ENCODE measurements at regions not wholly inside any gene's neighbourhood (a gene's known extent, or its start where the extent isn't known, plus 50 kb on each side); places are given as distances from the start of the nearest gene placed in this dataset.

DNA sequence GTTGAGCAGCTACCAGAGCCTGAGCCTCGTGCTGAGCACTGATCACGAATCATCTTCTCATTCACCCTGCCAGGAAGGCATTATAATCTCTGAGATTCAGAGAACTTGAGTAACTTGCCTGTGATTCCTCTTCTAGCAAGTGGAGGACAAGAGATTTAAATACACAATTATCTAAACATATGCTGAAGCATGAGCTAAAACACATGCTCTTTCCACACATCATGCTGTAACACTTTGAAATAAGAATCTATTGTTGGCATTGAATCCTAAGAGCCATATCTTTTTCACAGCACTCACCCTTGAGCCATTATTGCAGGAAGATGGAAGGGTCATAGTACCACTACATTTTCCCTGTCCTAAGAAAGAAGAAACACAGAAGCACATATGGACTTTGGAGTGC lies 722.5 kb upstream of the API5 start:
- H3K4me1 ChIP-seq, result no peaks in the 10 kb centered on the region
- H3K4me3 ChIP-seq, result no peak overlapping the region
- TF ChIP-seq, protein P1, sequence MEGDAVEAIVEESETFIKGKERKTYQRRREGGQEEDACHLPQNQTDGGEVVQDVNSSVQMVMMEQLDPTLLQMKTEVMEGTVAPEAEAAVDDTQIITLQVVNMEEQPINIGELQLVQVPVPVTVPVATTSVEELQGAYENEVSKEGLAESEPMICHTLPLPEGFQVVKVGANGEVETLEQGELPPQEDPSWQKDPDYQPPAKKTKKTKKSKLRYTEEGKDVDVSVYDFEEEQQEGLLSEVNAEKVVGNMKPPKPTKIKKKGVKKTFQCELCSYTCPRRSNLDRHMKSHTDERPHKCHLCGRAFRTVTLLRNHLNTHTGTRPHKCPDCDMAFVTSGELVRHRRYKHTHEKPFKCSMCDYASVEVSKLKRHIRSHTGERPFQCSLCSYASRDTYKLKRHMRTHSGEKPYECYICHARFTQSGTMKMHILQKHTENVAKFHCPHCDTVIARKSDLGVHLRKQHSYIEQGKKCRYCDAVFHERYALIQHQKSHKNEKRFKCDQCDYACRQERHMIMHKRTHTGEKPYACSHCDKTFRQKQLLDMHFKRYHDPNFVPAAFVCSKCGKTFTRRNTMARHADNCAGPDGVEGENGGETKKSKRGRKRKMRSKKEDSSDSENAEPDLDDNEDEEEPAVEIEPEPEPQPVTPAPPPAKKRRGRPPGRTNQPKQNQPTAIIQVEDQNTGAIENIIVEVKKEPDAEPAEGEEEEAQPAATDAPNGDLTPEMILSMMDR (IDR thresholded peaks at IDR 0.05), result no peak
- no peak overlapping the region for H3K27ac ChIP-seq
- no peak for DNase-seq (ENCODE audit: low spot score)
- no peaks in the 10 kb centered on the region for H3K9me3 ChIP-seq
- no peaks in the 10 kb centered on the region for H3K27me3 ChIP-seq
- no peaks in the 10 kb centered on the region for H3K36me3 ChIP-seq

DNA sequence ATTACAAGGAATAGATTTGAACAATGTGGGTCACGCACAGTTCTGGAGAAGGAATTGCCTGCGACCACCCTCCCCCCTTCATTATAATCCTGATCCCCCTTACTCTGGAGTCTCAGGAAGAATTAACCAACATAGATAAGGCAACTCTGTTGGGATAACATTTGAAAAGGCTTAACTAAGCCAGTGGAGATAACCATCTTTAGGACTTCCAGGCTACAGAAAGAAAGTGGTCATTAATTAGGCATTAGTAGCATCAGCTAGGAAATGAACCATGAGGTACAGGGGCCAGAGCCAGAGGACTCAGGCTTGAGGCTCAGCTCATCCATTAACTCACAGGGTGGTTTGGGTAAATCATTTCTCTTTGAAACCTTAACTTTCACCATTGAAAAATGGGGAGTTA lies 720.0 kb upstream of the API5 start:
- no peaks in the 10 kb centered on the region for H3K4me1 ChIP-seq
- H3K36me3 ChIP-seq, result no peaks in the 10 kb centered on the region
- H3K4me3 ChIP-seq, result no peak overlapping the region
- DNase-seq (ENCODE audit: low spot score), result no peak
- TF ChIP-seq, protein P1 (IDR thresholded peaks at IDR 0.05), result no peak
- no peaks in the 10 kb centered on the region for H3K27me3 ChIP-seq
- no peaks in the 10 kb centered on the region for H3K9me3 ChIP-seq
- H3K27ac ChIP-seq, result no peak overlapping the region

DNA sequence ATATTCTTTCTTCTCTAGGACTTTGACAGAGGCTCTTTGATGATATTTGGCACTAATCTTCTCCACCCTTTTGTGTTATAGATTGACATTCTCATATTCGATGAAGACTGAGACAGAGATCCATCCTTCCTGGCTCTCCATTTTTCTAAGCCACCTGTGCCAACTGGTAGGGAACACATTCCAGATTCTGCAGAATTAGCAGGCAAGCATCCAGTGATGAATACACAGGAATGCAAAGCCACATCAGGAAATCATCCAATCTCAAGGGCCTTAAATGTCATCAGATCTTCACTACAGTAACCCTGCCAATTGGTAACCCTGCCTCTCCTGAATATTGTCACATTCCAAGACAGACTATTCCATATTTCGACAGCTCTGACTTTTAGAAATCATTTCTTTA lies 718.4 kb upstream of the API5 start:
- Histone ChIP-seq H3K36me3 (no peaks in the 10 kb centered on the region), H3K9me3 (no peaks in the 10 kb centered on the region), H3K4me1 (no peaks in the 10 kb centered on the region), H3K27ac (no peak overlapping the region), H3K27me3 (no peaks in the 10 kb centered on the region), H3K4me3 (no peak overlapping the region)
- TF ChIP-seq, protein P1 (IDR thresholded peaks at IDR 0.05), result no peak
- no peak for DNase-seq (ENCODE audit: low spot score)

DNA sequence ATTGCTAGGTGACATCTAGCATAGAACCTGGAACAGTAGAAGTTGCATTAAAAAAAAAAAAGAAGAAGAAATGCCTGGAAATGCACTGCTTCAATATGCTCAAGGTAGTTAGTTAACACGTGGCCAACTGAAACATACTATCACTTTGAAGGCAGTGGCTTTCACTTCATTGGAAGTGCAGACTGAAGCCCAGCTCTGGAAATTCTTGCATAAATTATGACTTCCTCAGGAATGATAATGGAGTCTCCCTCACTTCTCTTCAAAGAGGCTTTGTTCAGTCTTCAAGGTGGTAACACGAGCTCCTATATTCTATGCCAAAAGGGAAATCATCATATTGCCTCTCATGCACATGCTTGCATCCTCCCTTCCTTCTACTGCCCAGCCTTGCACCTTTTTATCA lies 715.9 kb upstream of the API5 start:
- H3K36me3 ChIP-seq, result no peaks in the 10 kb centered on the region
- no peak for DNase-seq (ENCODE audit: low spot score)
- no peaks in the 10 kb centered on the region for H3K4me1 ChIP-seq
- no peak overlapping the region for H3K4me3 ChIP-seq
- TF ChIP-seq, protein P1 (IDR thresholded peaks at IDR 0.05), result no peak
- H3K27me3 ChIP-seq, result no peaks in the 10 kb centered on the region
- H3K27ac ChIP-seq, result no peak overlapping the region
- no peaks in the 10 kb centered on the region for H3K9me3 ChIP-seq

DNA sequence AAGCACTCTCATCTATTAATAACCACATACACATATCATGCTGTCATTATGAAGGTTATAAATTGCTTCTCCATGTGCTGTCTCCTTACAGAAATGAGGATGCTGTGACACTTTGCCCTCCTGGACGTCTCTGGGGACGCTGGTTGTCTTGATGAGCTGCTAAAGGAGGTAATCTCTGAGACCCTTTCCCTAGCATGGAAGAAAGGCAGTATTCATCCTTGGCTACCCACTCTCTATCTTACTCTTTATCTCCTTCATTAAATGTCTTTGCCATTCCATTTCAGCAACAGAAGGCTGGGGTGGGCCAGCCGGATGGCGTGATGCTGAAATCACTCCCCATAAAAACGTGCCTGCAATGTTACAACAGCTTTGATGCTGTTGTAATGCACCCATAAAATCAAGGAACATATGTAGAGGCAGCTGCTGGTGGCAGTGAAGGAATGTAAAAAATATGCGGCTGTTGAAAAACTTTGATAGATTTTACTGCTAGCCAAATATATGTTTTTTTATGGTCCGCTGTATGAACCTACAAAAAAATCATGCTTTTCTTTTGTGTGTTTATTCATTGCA lies 715.1 kb upstream of the API5 start:
- no peaks in the 10 kb centered on the region for H3K27me3 ChIP-seq

DNA sequence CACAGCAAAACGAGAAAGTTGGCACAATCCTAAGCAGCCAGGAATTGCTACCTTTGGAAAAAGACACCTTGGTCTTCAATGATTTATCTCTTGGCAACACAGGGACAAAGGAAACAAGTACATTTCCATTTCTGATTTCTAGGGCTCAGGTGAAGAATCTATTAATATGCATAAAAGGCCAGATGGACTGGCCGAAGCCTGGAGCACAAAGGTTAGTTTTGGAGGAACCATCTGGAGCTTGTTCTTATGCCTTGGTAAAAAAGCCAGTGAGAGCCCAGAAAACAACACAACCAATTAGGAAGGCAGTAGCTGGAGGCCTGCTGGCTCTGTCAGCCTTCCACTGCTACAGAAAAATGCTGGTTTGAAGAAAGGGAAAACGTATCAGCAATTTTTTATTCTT lies 713.5 kb upstream of the API5 start:
- Histone ChIP-seq H3K4me3 (no peak overlapping the region), H3K36me3 (no peaks in the 10 kb centered on the region), H3K27me3 (no peaks in the 10 kb centered on the region), H3K27ac (no peak overlapping the region), H3K4me1 (no peaks in the 10 kb centered on the region), H3K9me3 (no peaks in the 10 kb centered on the region)
- TF ChIP-seq, protein P1 (IDR thresholded peaks at IDR 0.05), result no peak
- no peak for DNase-seq (ENCODE audit: low spot score)

More for the DNA sequence above, 715.1 kb upstream of the API5 start:
- Histone ChIP-seq H3K27ac (no peak overlapping the region), H3K36me3 (no peaks in the 10 kb centered on the region), H3K9me3 (no peaks in the 10 kb centered on the region), H3K4me1 (no peaks in the 10 kb centered on the region), H3K4me3 (no peak overlapping the region)
- TF ChIP-seq, protein P1 (IDR thresholded peaks at IDR 0.05), result no peak
- no peak for DNase-seq (ENCODE audit: low spot score)
